ENCODE measurements at regions not wholly inside any gene's neighbourhood (a gene's known extent, or its start where the extent isn't known, plus 50 kb on each side); places are given as distances from the start of the nearest gene placed in this dataset.

DNA sequence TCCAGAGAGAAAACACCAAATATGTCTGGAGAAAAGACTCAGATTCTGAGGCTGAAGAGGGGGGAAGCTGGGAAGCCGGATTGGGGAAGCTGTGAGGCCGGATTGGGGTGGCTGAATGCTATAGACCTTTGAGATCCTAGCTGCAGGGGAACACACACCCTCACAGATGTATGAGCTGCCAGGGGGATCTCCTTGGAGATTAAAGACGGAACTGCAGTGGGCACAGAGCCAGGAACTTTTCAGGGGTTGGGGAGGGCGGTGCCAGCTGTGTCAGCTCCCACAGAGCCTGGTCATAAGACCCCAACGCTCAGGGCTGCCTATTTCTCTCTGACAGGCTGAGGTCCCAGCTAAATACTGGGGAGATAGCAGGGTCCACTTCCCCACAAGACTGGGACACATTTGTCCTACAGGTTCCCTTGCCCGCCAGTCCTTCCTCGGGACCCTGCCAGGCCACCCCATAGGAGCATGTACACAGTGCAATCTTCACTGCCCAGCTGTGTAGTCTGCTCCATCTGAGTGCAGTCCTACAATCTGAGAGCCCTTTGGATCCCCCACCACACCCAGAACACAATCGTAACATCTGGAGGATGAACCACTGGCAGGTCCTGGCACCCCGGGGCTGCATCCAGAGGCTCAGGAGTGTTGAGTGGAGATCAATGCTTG is 1893.9 kb downstream of the PCDH9 start:
- no peak for TF ChIP-seq POLR2A (IDR thresholded peaks at IDR 0.05; ENCODE audit: low read length)
- TF ChIP-seq GATA1 (IDR thresholded peaks at IDR 0.05; ENCODE audit: low read depth, low read length), result no peak
